ENCODE measurements at regions not wholly inside any gene's neighbourhood (a gene's known extent, or its start where the extent isn't known, plus 50 kb on each side); places are given as distances from the start of the nearest gene placed in this dataset.

GRCh38 chr13:103957939-103958338, 891.7 kb upstream of the SLC10A2 start:
- TF ChIP-seq POLR2A (IDR thresholded peaks at IDR 0.05; ENCODE audit: extremely low read depth, insufficient read length) = no peak
- no peak for TF ChIP-seq CTCF (IDR thresholded peaks at IDR 0.05; ENCODE audit: low read depth, low read length)
- TF ChIP-seq MAX (IDR thresholded peaks at IDR 0.05; ENCODE audit: low read depth, low read length) = no peak

Data from NB4 (cell line).